ENCODE measurements at regions not wholly inside any gene's neighbourhood (a gene's known extent, or its start where the extent isn't known, plus 50 kb on each side); places are given as distances from the start of the nearest gene placed in this dataset.

DNA sequence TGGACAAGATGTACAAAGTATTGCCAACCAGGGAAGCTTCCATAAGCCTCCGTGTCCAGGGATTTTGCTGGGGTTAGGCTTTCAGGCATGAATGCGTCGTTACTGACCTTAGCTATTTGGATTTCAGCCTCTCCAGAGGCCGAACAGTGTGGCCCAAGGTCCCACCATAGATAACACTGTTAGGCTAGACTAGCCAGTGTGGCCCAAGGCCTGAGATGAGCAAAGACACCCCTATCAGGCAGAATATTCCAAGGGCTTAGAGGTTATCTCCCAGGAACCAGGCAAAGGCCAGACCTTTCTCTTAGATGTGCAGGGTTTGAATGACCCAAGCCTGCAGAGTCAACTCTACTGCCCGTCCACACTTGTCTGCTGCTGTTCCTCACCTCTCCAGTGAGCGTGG, 131.7 kb upstream of the NDUFV2 start:
- TF ChIP-seq CREB1 (IDR thresholded peaks at IDR 0.05) (no peak), CREB1 (CRISPR knock-in tag; IDR thresholded peaks at IDR 0.05) (no peak), MEF2A (IDR thresholded peaks at IDR 0.05; ENCODE audit: control insufficient read depth, low read depth, low read length) (no peak), KDM1A (IDR thresholded peaks at IDR 0.05) (no peak), DIDO1 (tag; IDR thresholded peaks at IDR 0.05; ENCODE audit: low read depth) (no peak), FOSL1 (tag; conservative IDR thresholded peaks at IDR 0.05) (no peak), ZFX (CRISPR knock-in tag; IDR thresholded peaks at IDR 0.05) (peak; percentile 46; the same call in 1 of the 2 replicates), MYC (IDR thresholded peaks at IDR 0.05; ENCODE audit: low read depth, low read length) (no peak), MYC (CRISPR knock-in tag; IDR thresholded peaks at IDR 0.05; ENCODE audit: borderline replicate concordance, low read depth) (no peak), ZSCAN29 (IDR thresholded peaks at IDR 0.05) (no peak)
- TF ChIP-seq, protein P1, sequence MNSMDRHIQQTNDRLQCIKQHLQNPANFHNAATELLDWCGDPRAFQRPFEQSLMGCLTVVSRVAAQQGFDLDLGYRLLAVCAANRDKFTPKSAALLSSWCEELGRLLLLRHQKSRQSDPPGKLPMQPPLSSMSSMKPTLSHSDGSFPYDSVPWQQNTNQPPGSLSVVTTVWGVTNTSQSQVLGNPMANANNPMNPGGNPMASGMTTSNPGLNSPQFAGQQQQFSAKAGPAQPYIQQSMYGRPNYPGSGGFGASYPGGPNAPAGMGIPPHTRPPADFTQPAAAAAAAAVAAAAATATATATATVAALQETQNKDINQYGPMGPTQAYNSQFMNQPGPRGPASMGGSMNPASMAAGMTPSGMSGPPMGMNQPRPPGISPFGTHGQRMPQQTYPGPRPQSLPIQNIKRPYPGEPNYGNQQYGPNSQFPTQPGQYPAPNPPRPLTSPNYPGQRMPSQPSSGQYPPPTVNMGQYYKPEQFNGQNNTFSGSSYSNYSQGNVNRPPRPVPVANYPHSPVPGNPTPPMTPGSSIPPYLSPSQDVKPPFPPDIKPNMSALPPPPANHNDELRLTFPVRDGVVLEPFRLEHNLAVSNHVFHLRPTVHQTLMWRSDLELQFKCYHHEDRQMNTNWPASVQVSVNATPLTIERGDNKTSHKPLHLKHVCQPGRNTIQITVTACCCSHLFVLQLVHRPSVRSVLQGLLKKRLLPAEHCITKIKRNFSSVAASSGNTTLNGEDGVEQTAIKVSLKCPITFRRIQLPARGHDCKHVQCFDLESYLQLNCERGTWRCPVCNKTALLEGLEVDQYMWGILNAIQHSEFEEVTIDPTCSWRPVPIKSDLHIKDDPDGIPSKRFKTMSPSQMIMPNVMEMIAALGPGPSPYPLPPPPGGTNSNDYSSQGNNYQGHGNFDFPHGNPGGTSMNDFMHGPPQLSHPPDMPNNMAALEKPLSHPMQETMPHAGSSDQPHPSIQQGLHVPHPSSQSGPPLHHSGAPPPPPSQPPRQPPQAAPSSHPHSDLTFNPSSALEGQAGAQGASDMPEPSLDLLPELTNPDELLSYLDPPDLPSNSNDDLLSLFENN (IDR thresholded peaks at IDR 0.05; ENCODE audit: low read depth in 2 of 2, low read length in 2 of 2): no peak
- TF ChIP-seq, protein P2, sequence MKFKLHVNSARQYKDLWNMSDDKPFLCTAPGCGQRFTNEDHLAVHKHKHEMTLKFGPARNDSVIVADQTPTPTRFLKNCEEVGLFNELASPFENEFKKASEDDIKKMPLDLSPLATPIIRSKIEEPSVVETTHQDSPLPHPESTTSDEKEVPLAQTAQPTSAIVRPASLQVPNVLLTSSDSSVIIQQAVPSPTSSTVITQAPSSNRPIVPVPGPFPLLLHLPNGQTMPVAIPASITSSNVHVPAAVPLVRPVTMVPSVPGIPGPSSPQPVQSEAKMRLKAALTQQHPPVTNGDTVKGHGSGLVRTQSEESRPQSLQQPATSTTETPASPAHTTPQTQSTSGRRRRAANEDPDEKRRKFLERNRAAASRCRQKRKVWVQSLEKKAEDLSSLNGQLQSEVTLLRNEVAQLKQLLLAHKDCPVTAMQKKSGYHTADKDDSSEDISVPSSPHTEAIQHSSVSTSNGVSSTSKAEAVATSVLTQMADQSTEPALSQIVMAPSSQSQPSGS (CRISPR knock-in tag; IDR thresholded peaks at IDR 0.05): no peak

All from K562 (cell line).